Suprapubic skin (tissue), 4 donors: ENCODE measurements at regions not wholly inside any gene's neighbourhood (a gene's known extent, or its start where the extent isn't known, plus 50 kb on each side); places are given as distances from the start of the nearest gene placed in this dataset.

ENCODE experiments used
- CTCF ChIP-seq, 2 donors: fragments of 200-600 bp in 1 of 2; fragments of 450-650 bp in 1 of 2; sonication (generic) in 1 of 2; IDR thresholded peaks; one replicate each; pipeline ENCODE4 v1.5.1; 2016 to 2019; ENCODE audit warnings: antibody characterized with exemption in 2 of 2, mild to moderate bottlenecking in 1 of 2, moderate library complexity in 1 of 2
- EP300 ChIP-seq: sonication (generic); formaldehyde crosslinking; IDR thresholded peaks from one replicate; pipeline ENCODE4 v1.6.1; 2017; ENCODE audit warnings: antibody characterized with exemption
- POLR2AphosphoS5 ChIP-seq, 3 donors: sonication (generic); formaldehyde crosslinking; IDR thresholded peaks; one replicate each; pipeline ENCODE4 v1.6.1; 2017; ENCODE audit warnings: antibody characterized with exemption in 3 of 3

- no peak for TF ChIP-seq EP300
- no peak for TF ChIP-seq CTCF (IDR thresholded peaks at IDR 0.05)
- TF ChIP-seq POLR2AphosphoS5 (IDR thresholded peaks at IDR 0.05): no peak
Observed at GRCh38 chr18:1392046-1392445, 487.4 kb downstream of the ADCYAP1 start.
